HG03103 (cell line): ENCODE measurements at regions not wholly inside any gene's neighbourhood (a gene's known extent, or its start where the extent isn't known, plus 50 kb on each side); places are given as distances from the start of the nearest gene placed in this dataset.
A peak's percentile ranks its signal among the peaks of the same experiment; 100 is the strongest.
"Not testable (repeated sequence)": the region's sequence is repeated elsewhere in the genome, so short reads cannot be mapped to it uniquely, and the experiment has no call there.

Experiments used
- ATAC-seq: cut with Tn5 transposase; IDR thresholded peaks from one replicate; pipeline ENCODE4 v1.9.1; 2021; ENCODE audit warnings: low read depth; ENCODE audit not compliant: unreplicated experiment

- ATAC-seq: not testable (repeated sequence)
These were observed 1488.2 kb downstream of the KHDRBS2 start for GRCh38 chr6:60797831-60798230.

- ATAC-seq: not testable (repeated sequence)
These were observed 1496.4 kb downstream of the KHDRBS2 start for GRCh38 chr6:60789601-60790000.

- not testable (repeated sequence) for ATAC-seq
These were observed 1503.1 kb downstream of the KHDRBS2 start for GRCh38 chr6:60782698-60783464.

- not testable (repeated sequence) for ATAC-seq
These were observed 1506.4 kb downstream of the KHDRBS2 start for GRCh38 chr6:60779591-60779990.

- not testable (repeated sequence) for ATAC-seq
These were observed 1518.1 kb downstream of the KHDRBS2 start for GRCh38 chr6:60767791-60768499.

GRCh38 chr6:60765331-60765730 is 1520.7 kb downstream of the KHDRBS2 start:
- not testable (repeated sequence) for ATAC-seq

- ATAC-seq: not testable (repeated sequence)
These were observed 1522.5 kb downstream of the KHDRBS2 start for GRCh38 chr6:60763464-60764080.

GRCh38 chr6:60760928-60761327 is 1525.1 kb downstream of the KHDRBS2 start:
- not testable (repeated sequence) for ATAC-seq

GRCh38 chr6:60759149-60759825 is 1526.7 kb downstream of the KHDRBS2 start:
- not testable (repeated sequence) for ATAC-seq

GRCh38 chr6:60758725-60759124 is 1527.3 kb downstream of the KHDRBS2 start:
- ATAC-seq: not testable (repeated sequence)

GRCh38 chr6:60754879-60755278 is 1531.1 kb downstream of the KHDRBS2 start:
- no peak for ATAC-seq

GRCh38 chr6:60750353-60751081 is 1535.5 kb downstream of the KHDRBS2 start:
- ATAC-seq: not testable (repeated sequence)

- ATAC-seq: not testable (repeated sequence)
These were observed 1538.1 kb downstream of the KHDRBS2 start for GRCh38 chr6:60747765-60748556.

- peak; percentile 65 for ATAC-seq
These were observed 1548.1 kb downstream of the KHDRBS2 start for GRCh38 chr6:60737764-60738425.

GRCh38 chr6:60737315-60737714 is 1548.7 kb downstream of the KHDRBS2 start:
- not testable (repeated sequence) for ATAC-seq

GRCh38 chr6:60723935-60724334 is 1562.1 kb downstream of the KHDRBS2 start:
- ATAC-seq: not testable (repeated sequence)

GRCh38 chr6:60695232-60695631 is 1590.8 kb downstream of the KHDRBS2 start:
- ATAC-seq: no peak

GRCh38 chr6:60687085-60687484 is 1598.9 kb downstream of the KHDRBS2 start:
- no peak for ATAC-seq

- ATAC-seq: no peak
These were observed 1604.2 kb downstream of the KHDRBS2 start for GRCh38 chr6:60681806-60682205.
